ENCODE measurements at regions not wholly inside any gene's neighbourhood (a gene's known extent, or its start where the extent isn't known, plus 50 kb on each side); places are given as distances from the start of the nearest gene placed in this dataset.

DNA sequence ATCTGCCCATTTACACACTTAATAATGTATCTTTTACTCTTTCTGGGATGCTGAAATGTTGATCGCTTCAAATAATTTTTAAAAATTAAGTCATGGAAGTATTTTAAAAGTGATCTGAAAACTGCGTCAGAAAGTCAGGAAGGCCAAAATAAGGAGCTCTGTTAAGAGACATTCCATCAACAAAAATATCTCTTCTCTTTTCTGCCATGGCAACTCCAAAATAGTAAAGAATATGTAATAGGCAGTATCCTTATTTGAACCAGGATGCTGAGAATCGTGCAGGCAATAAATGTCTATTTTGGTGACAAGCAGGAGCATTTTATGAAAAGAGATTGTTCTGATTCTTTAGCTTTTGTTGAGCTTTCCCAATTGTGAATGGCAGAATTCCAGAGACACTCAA, 81.8 kb upstream of the PPP1R12A start:
- in situ Hi-C loops (cut with MboI) (no loop called here), intact Hi-C loops (cut with micrococcal nuclease; ENCODE audit: unreplicated experiment) (no loop called here)
- WGBS (ENCODE audit: insufficient coverage, insufficient replicate concordance, low lambda C conversion rate, missing lambda C conversion rate) = 43% methylated on average over 3 of the region's 3 CpGs
- no peak for TF ChIP-seq HCFC1 (IDR thresholded peaks at IDR 0.05; ENCODE audit: low read length)
- no peak for TF ChIP-seq RAD21 (IDR thresholded peaks at IDR 0.05; ENCODE audit: insufficient read depth, low read depth, low read length)
- TF ChIP-seq, protein P1, sequence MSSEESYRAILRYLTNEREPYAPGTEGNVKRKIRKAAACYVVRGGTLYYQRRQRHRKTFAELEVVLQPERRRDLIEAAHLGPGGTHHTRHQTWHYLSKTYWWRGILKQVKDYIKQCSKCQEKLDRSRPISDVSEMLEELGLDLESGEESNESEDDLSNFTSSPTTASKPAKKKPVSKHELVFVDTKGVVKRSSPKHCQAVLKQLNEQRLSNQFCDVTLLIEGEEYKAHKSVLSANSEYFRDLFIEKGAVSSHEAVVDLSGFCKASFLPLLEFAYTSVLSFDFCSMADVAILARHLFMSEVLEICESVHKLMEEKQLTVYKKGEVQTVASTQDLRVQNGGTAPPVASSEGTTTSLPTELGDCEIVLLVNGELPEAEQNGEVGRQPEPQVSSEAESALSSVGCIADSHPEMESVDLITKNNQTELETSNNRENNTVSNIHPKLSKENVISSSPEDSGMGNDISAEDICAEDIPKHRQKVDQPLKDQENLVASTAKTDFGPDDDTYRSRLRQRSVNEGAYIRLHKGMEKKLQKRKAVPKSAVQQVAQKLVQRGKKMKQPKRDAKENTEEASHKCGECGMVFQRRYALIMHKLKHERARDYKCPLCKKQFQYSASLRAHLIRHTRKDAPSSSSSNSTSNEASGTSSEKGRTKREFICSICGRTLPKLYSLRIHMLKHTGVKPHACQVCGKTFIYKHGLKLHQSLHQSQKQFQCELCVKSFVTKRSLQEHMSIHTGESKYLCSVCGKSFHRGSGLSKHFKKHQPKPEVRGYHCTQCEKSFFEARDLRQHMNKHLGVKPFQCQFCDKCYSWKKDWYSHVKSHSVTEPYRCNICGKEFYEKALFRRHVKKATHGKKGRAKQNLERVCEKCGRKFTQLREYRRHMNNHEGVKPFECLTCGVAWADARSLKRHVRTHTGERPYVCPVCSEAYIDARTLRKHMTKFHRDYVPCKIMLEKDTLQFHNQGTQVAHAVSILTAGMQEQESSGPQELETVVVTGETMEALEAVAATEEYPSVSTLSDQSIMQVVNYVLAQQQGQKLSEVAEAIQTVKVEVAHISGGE (CRISPR knock-in tag; IDR thresholded peaks at IDR 0.05) = no peak
- TF ChIP-seq SMAD5 (IDR thresholded peaks at IDR 0.05; ENCODE audit: low read depth) = no peak
- TF ChIP-seq RELA (IDR thresholded peaks at IDR 0.05; ENCODE audit: borderline replicate concordance, partially characterized antibody) = no peak
- no peak for TF ChIP-seq SREBF1 (IDR thresholded peaks at IDR 0.05; ENCODE audit: low read length)
- TF ChIP-seq, protein P2, sequence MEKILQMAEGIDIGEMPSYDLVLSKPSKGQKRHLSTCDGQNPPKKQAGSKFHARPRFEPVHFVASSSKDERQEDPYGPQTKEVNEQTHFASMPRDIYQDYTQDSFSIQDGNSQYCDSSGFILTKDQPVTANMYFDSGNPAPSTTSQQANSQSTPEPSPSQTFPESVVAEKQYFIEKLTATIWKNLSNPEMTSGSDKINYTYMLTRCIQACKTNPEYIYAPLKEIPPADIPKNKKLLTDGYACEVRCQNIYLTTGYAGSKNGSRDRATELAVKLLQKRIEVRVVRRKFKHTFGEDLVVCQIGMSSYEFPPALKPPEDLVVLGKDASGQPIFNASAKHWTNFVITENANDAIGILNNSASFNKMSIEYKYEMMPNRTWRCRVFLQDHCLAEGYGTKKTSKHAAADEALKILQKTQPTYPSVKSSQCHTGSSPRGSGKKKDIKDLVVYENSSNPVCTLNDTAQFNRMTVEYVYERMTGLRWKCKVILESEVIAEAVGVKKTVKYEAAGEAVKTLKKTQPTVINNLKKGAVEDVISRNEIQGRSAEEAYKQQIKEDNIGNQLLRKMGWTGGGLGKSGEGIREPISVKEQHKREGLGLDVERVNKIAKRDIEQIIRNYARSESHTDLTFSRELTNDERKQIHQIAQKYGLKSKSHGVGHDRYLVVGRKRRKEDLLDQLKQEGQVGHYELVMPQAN (conservative IDR thresholded peaks at IDR 0.05) = no peak
- TF ChIP-seq RFX5 (IDR thresholded peaks at IDR 0.05; ENCODE audit: low read depth, low read length) = no peak
- TF ChIP-seq, protein P3, sequence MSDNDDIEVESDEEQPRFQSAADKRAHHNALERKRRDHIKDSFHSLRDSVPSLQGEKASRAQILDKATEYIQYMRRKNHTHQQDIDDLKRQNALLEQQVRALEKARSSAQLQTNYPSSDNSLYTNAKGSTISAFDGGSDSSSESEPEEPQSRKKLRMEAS (IDR thresholded peaks at IDR 0.05; ENCODE audit: low read depth, low read length) = no peak
- TF ChIP-seq CHD1 (IDR thresholded peaks at IDR 0.05; ENCODE audit: low read depth, low read length) = no peak
- TF ChIP-seq SMC3 (IDR thresholded peaks at IDR 0.05; ENCODE audit: borderline replicate concordance, low read length) = no peak
- no peak for TF ChIP-seq ZZZ3 (IDR thresholded peaks at IDR 0.05; ENCODE audit: control insufficient read depth, insufficient read length, low read depth)
- no peak for TF ChIP-seq YY1 (IDR thresholded peaks at IDR 0.05; ENCODE audit: low read depth, low read length)
- no TSS peak for BruUV-seq (replicated peaks)
- FAIRE-seq (no peak), ATAC-seq (no peak), DNase-seq (ENCODE audit: low read depth, low spot score) (no peak)
- Histone ChIP-seq H3K9me3 (replicated peaks; ENCODE audit: control insufficient read depth, insufficient read depth, low read length) (no peaks in the 10 kb centered on the region), H3K4me1 (ENCODE audit: control insufficient read depth, insufficient read depth, low read length) (no peaks in the 10 kb centered on the region), H3K27me3 (replicated peaks in 1 of 2; ENCODE audit: control insufficient read depth in 2 of 2, insufficient read depth in 2 of 2, low read length in 1 of 2) (no peaks in the 10 kb centered on the region; a peak in 2 of 4 replicates), H3K9ac (ENCODE audit: control insufficient read depth, insufficient read depth, low read length) (no peak overlapping the region), H3K4me2 (ENCODE audit: control insufficient read depth, insufficient read depth) (no peak overlapping the region), H4K20me1 (ENCODE audit: control insufficient read depth, insufficient read depth) (no peaks in the 10 kb centered on the region), H2AFZ (ENCODE audit: control insufficient read depth, low read depth, low read length) (no peak overlapping the region), H3K79me2 (ENCODE audit: control insufficient read depth, insufficient read depth, low read length) (no peaks in the 10 kb centered on the region), H3K36me3 (ENCODE audit: control insufficient read depth in 2 of 2, insufficient read depth in 2 of 2, low read length in 1 of 2) (no peaks in the 10 kb centered on the region), H3K4me3 (no peak overlapping the region), H3K27ac (ENCODE audit: control insufficient read depth, insufficient read depth) (no peak overlapping the region)
- ChIA-PET POLR2A (no interaction called here), SMC1A (ENCODE audit: uncharacterized antibody, unreplicated experiment) (interaction anchor here (0.8 to 1.7 kb wide), 5 partner anchors 9 to 171 kb away, joined by 3 to 5 read pairs (median 4); no protein-coding TSS in a partner anchor), RAD21 (ENCODE audit: unreplicated experiment) (no interaction called here), CTCF (no interaction called here)

All from GM12878 (cell line).